Adrenal gland (tissue), 5 donors: ENCODE measurements at regions not wholly inside any gene's neighbourhood (a gene's known extent, or its start where the extent isn't known, plus 50 kb on each side); places are given as distances from the start of the nearest gene placed in this dataset.
"Not testable (repeated sequence)": the region's sequence is repeated elsewhere in the genome, so short reads cannot be mapped to it uniquely, and the experiment has no call there.

ENCODE experiments used
- CTCF ChIP-seq, 6 experiments: fragments of 450-650 bp in 4 of 6; fragments of 200-600 bp in 2 of 6; sonication (generic) in 1 of 6; IDR thresholded peaks; 1 replicate in 5 of 6; 2 replicates in 1 of 6; pipeline versions ENCODE4 v1.5.1 to v1.8.0; 2016 to 2021; ENCODE audit warnings: antibody characterized with exemption in 6 of 6, mild to moderate bottlenecking in 2 of 6, moderate library complexity in 1 of 6
- POLR2A ChIP-seq, 2 donors: fragments of 450-650 bp; IDR thresholded peaks; one replicate each; pipeline ENCODE4 v1.6.1; 2017; ENCODE audit warnings: antibody characterized with exemption in 2 of 2, mild to moderate bottlenecking in 2 of 2, moderate library complexity in 1 of 2
- donor health status: DM: no; HTN: no; CAD: no.

GRCh38 chr6:60723935-60724334 lies 1562.1 kb downstream of the KHDRBS2 start:
- TF ChIP-seq CTCF, POLR2A (IDR thresholded peaks at IDR 0.05): not testable (repeated sequence)
